Peyer's patch (tissue), 4 donors: ENCODE measurements at regions not wholly inside any gene's neighbourhood (a gene's known extent, or its start where the extent isn't known, plus 50 kb on each side); places are given as distances from the start of the nearest gene placed in this dataset.

ENCODE experiments used
- CTCF ChIP-seq, 6 experiments: fragments of 450-650 bp in 4 of 6; fragments of 200-600 bp in 2 of 6; sonication (generic) in 1 of 6; IDR thresholded peaks; one replicate each; pipeline ENCODE4 v1.5.1; 2017 to 2019; ENCODE audit warnings: antibody characterized with exemption in 6 of 6, mild to moderate bottlenecking in 3 of 6, moderate library complexity in 1 of 6
- POLR2A ChIP-seq, 2 donors: fragments of 450-650 bp; IDR thresholded peaks; one replicate each; pipeline ENCODE4 v1.5.1; 2017; ENCODE audit warnings: antibody characterized with exemption in 2 of 2, mild to moderate bottlenecking in 2 of 2, moderate library complexity in 2 of 2

GRCh38 chr5:92730486-92730885 lies 850.5 kb downstream of the NR2F1-AS1 start:
- TF ChIP-seq CTCF (IDR thresholded peaks at IDR 0.05) (no peak), POLR2A (IDR thresholded peaks at IDR 0.05) (no peak)
